IPS DF 19.7 (cell line): ENCODE measurements at regions not wholly inside any gene's neighbourhood (a gene's known extent, or its start where the extent isn't known, plus 50 kb on each side); places are given as distances from the start of the nearest gene placed in this dataset.

Source experiments
- DNase-seq: peaks from one replicate; pipeline ENCODE4 v3.0.0-alpha.2; 2013; ENCODE audit warnings: low read depth, low spot score

DNA sequence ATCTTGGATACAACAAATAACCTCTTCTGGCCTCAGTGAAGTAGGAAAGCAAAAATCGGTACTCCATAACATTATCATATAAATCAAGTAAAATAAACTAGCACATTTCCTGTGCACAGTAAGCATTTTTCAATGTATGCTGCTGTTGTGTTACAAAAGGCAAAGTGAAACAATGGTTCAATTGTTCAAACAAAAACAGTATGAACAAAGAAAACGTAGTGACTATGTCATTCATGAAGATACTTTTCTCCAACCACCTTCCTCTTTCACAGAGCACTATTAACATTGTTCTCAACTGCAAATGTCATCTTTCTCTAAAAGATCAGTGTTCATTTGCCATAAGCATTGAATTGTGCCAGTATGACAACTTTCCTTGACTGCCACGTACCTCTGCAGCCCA, 318.6 kb upstream of the PRDM1 start:
- DNase-seq, result no peak

DNA sequence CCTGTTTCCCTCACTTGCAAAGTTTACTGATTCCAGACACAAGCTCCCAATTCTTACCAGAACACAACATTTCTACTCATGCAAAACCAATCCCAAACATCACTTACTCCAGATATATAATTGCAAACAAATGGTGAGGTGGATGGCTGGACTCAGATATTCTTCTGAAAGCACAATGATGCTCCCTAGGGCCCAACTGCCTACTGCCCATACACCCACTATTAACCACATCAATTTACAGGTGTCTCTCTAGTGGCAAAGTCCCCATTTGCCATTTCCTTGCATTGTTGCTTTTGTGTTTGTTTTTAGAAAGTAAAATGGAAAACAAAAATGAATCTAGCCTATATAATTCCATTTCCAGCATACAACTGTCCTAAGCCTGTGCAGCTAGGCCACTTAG, 320.9 kb upstream of the PRDM1 start:
- no peak for DNase-seq

GRCh38 chr6:105764315-105764714, 321.8 kb upstream of the PRDM1 start:
- DNase-seq, result no peak

GRCh38 chr6:105763866-105764265, 322.3 kb upstream of the PRDM1 start:
- no peak for DNase-seq

DNA sequence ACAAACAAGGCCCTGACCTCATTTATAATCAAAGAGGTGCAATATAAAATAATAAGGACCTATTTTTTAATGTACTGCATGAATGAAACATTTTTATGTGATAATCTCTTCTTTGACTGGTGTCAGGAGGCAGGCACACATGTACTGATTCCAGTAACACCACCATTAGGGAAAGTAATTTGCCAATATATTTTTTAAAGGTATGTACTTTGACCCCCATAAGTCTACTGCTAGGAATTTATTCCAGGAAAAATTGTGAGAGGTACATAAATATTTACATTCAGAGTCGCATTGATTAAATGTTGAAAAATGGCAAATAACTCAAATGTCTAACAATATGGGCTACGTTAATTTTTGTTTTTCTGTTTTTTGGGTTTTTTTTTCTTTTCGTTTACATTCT, 325.4 kb upstream of the PRDM1 start:
- DNase-seq, result no peak

- DNase-seq, result no peak
Observed at GRCh38 chr6:105759946-105760345, 326.2 kb upstream of the PRDM1 start.

DNA sequence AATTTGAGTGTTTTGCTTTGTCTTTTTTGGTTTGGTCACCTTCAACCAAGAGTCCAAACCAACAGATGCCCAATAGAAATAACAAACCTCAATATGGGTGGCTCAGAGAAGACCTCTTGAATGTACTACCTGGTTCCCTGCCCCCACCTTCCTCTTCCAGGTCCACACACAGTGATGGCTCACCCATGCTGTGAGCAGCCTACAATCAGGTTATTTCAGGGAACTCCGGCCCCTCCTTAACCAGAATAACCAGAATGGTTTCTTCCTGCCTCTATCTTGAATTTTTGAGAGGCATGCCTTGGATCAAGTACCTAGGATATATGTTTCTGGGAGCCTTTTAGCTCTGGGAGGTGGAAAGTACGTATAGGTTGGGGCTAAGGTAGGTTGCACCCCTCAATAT, 327.1 kb upstream of the PRDM1 start:
- no peak for DNase-seq

DNA sequence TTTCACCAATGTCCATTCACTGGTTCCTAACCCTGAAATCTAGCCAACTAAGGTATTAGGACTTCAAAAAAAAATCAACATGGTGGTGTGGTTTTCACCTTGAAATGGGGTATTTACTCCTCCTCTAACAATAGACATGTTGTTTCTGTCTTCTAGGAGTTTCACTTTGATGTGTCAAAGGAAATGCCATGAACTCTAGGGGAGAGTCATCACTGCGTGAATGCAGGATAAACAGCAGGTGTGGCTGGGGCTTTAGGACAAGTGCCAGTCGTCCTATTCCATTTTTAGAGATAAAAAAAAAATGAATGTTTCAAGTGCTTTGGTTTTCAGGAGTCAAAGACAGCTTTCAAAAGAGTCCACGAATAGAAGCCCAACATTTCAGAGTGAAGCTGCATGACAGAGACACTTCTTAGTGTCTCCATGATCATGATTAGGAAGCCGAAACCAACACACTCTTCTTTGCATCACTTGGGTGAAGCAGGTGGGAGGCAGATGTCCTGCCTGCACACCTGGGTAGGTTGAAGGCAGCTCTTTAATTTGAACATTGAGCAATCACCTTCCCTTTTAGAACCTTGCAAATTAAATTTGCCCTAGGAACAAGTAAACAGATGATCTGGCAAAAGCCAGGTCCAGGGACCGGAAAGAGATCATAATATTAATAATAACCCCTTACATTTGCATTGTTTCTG, 328.5 kb upstream of the PRDM1 start:
- DNase-seq, result no peak

DNA sequence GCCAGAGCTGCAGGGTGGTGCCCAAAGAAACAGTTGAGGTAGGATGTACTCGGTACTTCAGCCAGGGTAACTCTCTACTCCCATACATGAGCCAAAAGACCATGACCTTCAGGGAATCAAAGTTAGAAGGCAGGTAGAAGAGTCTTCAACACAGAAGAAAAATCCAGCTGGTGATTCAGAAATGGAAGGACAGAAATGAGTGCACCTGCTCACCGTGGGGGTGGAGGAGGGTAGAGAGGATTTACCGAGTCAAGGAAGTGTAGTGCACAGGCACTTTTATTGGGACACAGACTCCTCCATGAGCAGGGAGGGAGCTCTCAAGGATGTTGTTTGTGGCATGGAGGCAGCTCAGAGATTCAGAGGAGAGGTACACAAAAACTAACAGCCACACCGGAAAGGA, 330.3 kb upstream of the PRDM1 start:
- no peak for DNase-seq

GRCh38 chr6:105753620-105754211, 332.4 kb upstream of the PRDM1 start:
- DNase-seq, result no peak

DNA sequence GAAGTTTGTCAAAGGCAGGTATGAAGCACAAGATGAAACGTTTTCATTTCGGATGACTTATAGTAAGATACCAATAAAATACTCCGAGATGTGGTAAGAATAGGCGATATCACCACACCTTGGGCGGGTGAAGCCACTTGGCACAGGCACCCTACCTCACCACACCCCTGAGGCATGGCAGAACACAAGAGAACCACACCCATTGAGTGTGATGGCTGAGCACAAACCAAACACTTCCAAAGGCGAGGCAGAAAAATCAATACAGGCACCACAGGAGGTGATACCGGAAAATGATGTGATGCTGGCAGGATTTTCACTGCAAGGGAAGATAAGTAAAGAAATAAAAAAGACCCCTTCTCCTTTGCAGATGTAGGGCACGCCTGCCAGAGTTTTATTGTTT, 332.9 kb upstream of the PRDM1 start:
- no peak for DNase-seq

- no peak for DNase-seq
Observed at GRCh38 chr6:105750089-105750488, 336.0 kb upstream of the PRDM1 start.

DNA sequence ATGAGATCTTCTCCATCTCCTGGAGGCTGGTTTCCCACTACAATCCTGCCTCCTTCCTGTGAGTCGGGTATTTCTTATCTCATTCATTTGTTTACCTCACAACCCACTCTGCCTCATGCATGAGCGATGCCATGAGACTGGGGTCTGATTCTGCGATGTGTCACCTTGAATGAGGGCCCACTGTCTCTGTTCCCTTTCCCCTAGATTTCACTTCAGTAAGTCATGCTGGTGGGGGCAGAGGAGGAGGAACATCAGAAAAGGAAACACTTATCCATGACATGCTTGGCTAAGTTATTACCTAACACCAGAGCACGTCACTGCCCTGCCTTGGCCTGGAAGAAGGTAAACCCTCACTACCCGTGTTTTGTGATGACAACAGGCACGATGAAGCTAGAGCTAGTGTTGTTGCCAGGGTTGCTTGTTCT, 337.4 kb upstream of the PRDM1 start:
- no peak for DNase-seq

DNA sequence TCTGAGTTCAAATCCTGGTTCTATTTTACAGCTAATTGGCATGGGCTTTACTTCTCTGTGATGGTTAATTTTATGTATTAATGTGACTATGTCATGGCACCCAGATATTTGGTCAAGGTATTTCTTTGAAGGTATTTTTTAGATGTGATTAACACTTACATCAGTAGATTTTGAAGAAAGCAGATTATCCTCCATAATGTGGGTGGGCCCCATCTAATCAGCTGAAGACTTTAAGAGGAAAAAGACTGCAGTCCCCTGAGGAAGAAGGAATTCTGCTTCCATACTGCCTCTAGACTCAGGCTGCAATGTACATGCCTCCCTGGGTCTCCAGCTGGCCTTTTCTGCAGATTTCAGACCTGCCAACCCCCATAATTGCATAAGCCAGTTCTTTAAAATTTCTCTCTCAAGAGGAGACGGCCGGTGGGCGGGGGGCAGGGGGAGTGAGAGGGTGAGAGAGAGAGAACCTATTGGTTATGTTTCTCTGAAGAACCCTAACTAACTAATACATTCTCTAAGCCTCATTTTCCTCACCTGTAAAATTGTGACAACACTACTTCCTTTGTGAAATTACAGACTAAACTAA, 338.2 kb upstream of the PRDM1 start:
- no peak for DNase-seq

DNA sequence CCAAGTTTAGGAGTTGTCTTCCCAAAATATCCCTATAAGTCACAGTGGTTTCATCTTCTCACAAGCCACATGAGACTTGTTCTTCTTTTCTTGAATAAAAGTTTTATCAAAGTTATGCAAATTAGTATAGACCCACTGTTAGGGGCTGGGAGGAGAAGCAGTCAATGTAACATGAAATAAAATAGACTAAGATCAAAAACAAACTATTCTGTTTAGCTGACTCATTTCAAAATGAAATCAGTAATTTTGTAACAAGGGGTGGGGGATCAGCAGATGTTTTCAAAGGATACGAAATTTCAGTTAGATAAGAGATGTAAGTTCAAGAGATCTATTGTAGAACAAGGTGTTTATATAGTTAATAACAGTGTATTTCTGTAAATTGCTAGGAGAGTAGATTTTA, 339.6 kb upstream of the PRDM1 start:
- DNase-seq, result no peak

DNA sequence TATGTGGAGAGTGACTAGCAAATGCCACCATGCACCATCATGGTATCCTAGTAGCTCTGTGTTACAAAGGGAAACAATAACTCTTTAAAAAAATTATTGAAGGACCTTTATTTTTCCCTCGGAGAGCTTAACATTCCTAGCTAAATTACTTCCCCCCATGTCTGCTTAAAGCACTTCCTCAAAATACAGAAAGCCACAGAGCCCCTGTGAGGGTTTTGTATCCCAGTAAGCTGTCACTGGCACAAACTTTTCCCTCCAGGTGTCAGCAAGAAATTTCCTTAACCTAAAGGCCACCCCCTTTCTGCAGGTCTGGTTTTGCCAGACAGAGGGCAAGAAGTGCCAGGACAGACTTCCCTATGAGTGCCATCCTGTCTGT, 340.0 kb upstream of the PRDM1 start:
- DNase-seq, result no peak

DNA sequence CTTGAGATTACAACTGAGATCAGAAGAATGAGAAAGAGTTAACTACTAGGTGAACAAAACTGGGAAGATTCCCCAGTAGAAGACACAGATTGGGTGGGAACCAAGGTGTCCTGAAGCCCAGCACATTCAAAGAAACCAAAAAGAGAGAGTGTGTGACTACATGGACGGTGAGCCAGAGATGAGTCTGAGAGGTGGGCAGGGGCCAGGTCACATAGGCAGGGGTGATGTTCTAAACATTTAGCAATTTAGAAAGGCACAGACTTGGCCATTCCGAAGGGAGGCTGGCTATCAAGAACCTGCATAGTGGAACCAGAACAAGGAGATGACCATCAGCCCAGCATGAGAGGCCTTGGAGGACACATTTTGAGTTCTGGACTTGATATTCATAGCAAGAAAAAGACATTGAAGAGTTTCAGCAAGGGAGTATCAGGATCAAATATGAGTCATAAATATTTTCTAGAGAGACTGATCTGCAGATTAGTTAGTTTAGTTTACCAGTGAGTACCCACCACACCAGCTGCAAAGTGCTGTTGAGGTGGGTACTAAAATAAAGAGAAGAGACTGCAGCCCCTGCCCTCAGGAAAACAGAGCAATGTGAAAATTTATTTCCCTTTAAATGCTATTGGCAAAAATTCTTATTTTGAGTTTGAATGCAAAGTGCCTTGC, 340.5 kb upstream of the PRDM1 start:
- no peak for DNase-seq

DNA sequence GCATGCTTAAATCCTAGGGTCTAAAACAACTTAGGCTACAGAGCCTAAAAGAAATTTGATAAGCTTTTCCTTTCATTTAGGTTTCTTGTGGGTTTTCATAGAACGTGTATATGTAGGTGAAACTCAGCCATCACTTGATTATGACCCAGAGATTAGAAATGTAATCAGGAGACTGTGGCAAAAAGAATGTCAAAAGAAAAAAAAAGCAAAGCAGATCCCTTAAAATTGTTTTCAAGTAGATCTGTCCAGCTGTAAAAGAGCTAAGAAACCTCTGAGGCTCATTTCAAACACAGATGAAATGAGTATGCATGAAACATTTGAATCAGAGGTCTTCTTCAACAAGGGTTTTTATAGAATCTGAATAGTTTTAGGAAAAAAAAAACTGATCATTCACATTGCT, 341.3 kb upstream of the PRDM1 start:
- no peak for DNase-seq

GRCh38 chr6:105740946-105741645, 338.2 kb upstream of the PREP start:
- no peak for DNase-seq

GRCh38 chr6:105739764-105740163, 336.9 kb upstream of the PREP start:
- no peak for DNase-seq

- no peak for DNase-seq
Observed at GRCh38 chr6:105733556-105734162, 330.8 kb upstream of the PREP start.

DNA sequence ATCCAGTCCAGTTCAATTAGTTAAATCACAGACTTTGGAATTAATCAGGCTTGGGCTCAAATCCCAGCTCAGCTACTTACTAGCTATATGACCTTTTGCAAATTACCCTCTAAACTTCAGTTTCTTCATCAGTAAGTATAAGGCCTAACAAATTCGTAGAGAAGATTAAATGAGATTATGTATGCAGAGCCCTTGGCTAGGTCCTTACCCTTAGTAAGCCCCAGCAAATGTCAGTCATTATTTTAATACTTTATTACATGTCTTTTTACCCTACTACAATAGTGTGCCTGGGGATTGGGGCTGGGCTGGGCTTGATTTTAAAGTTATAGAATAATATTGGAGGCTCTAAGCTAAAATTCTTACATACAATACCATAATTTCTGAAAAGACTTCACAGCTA, 326.1 kb upstream of the PREP start:
- no peak for DNase-seq
